ENCODE measurements at regions not wholly inside any gene's neighbourhood (a gene's known extent, or its start where the extent isn't known, plus 50 kb on each side); places are given as distances from the start of the nearest gene placed in this dataset.

GRCh38 chr16:86763819-86764218 is 185.5 kb downstream of the FOXL1 start:
- H3K36me3 ChIP-seq (ENCODE audit: control insufficient read depth, insufficient read depth, low read length): no peaks in the 10 kb centered on the region
- no peak overlapping the region for H3K9ac ChIP-seq (ENCODE audit: insufficient read depth, low read length)
- no peak for DNase-seq (ENCODE audit: low read depth in 2 of 2)
- no peak overlapping the region for H3K4me3 ChIP-seq (replicated peaks in 1 of 4; ENCODE audit: control extremely low read depth in 1 of 4, insufficient read depth in 1 of 4, low read depth in 3 of 4, low read length in 4 of 4)
- H4K20me1 ChIP-seq (ENCODE audit: control insufficient read depth, extremely low read depth, insufficient read depth, low read length): no peaks in the 10 kb centered on the region
- H2AFZ ChIP-seq (ENCODE audit: low read length): no peak overlapping the region
- peaks cover 8% of the 10 kb centered on the region for H3K4me1 ChIP-seq (ENCODE audit: control insufficient read depth, extremely low read depth, insufficient read depth, low read length)
- H3K27me3 ChIP-seq (ENCODE audit: control insufficient read depth, insufficient read depth, low read length): peaks cover 8% of the 10 kb centered on the region
- H3K9me3 ChIP-seq (ENCODE audit: control insufficient read depth, insufficient read depth, low read depth, low read length): no peaks in the 10 kb centered on the region
- no peak overlapping the region for H3K4me2 ChIP-seq (ENCODE audit: extremely low read depth, insufficient read depth, low read length)
- H3K79me2 ChIP-seq (ENCODE audit: control insufficient read depth, insufficient read depth, low read length): no peaks in the 10 kb centered on the region
- TF ChIP-seq EZH2 (IDR thresholded peaks at IDR 0.05; ENCODE audit: low read length, missing control alignments): no peak
- no peak for TF ChIP-seq CTCF (conservative IDR thresholded peaks at IDR 0.05 in 1 of 2, IDR thresholded peaks at IDR 0.05 in 1 of 2; ENCODE audit: low read depth in 1 of 2, low read length in 2 of 2)
- no peak overlapping the region for H3K27ac ChIP-seq (ENCODE audit: insufficient read depth, low read length)

GRCh38 chr16:86764551-86764950 is 186.2 kb downstream of the FOXL1 start:
- Histone ChIP-seq H3K36me3 (ENCODE audit: control insufficient read depth, insufficient read depth, low read length) (no peaks in the 10 kb centered on the region), H3K9me3 (ENCODE audit: control insufficient read depth, insufficient read depth, low read depth, low read length) (no peaks in the 10 kb centered on the region), H4K20me1 (ENCODE audit: control insufficient read depth, extremely low read depth, insufficient read depth, low read length) (no peaks in the 10 kb centered on the region), H3K27ac (ENCODE audit: insufficient read depth, low read length) (no peak overlapping the region), H3K79me2 (ENCODE audit: control insufficient read depth, insufficient read depth, low read length) (no peaks in the 10 kb centered on the region), H3K4me2 (ENCODE audit: extremely low read depth, insufficient read depth, low read length) (no peak overlapping the region), H3K4me1 (ENCODE audit: control insufficient read depth, extremely low read depth, insufficient read depth, low read length) (peaks cover 8% of the 10 kb centered on the region), H3K27me3 (ENCODE audit: control insufficient read depth, insufficient read depth, low read length) (peaks cover 8% of the 10 kb centered on the region), H3K9ac (ENCODE audit: insufficient read depth, low read length) (no peak overlapping the region), H3K4me3 (replicated peaks in 1 of 4; ENCODE audit: control extremely low read depth in 1 of 4, insufficient read depth in 1 of 4, low read depth in 3 of 4, low read length in 4 of 4) (no peak overlapping the region), H2AFZ (ENCODE audit: low read length) (no peak overlapping the region)
- TF ChIP-seq CTCF (conservative IDR thresholded peaks at IDR 0.05 in 1 of 2, IDR thresholded peaks at IDR 0.05 in 1 of 2; ENCODE audit: low read depth in 1 of 2, low read length in 2 of 2) (no peak), EZH2 (IDR thresholded peaks at IDR 0.05; ENCODE audit: low read length, missing control alignments) (no peak)
- no peak for DNase-seq (ENCODE audit: low read depth in 2 of 2)

GRCh38 chr16:86765389-86766026 is 187.2 kb downstream of the FOXL1 start:
- peaks cover 8% of the 10 kb centered on the region for H3K4me1 ChIP-seq (ENCODE audit: control insufficient read depth, extremely low read depth, insufficient read depth, low read length)
- H4K20me1 ChIP-seq (ENCODE audit: control insufficient read depth, extremely low read depth, insufficient read depth, low read length): no peaks in the 10 kb centered on the region
- no peaks in the 10 kb centered on the region for H3K36me3 ChIP-seq (ENCODE audit: control insufficient read depth, insufficient read depth, low read length)
- H3K27ac ChIP-seq (ENCODE audit: insufficient read depth, low read length): no peak overlapping the region
- TF ChIP-seq CTCF (conservative IDR thresholded peaks at IDR 0.05 in 1 of 2, IDR thresholded peaks at IDR 0.05 in 1 of 2; ENCODE audit: low read depth in 1 of 2, low read length in 2 of 2) (no peak), EZH2 (IDR thresholded peaks at IDR 0.05; ENCODE audit: low read length, missing control alignments) (no peak)
- no peak overlapping the region for H3K4me2 ChIP-seq (ENCODE audit: extremely low read depth, insufficient read depth, low read length)
- no peak overlapping the region for H3K9ac ChIP-seq (ENCODE audit: insufficient read depth, low read length)
- DNase-seq (ENCODE audit: low read depth in 2 of 2): no peak
- H3K9me3 ChIP-seq (ENCODE audit: control insufficient read depth, insufficient read depth, low read depth, low read length): no peaks in the 10 kb centered on the region
- H3K27me3 ChIP-seq (ENCODE audit: control insufficient read depth, insufficient read depth, low read length): peaks cover 8% of the 10 kb centered on the region
- H2AFZ ChIP-seq (ENCODE audit: low read length): no peak overlapping the region
- H3K79me2 ChIP-seq (ENCODE audit: control insufficient read depth, insufficient read depth, low read length): no peaks in the 10 kb centered on the region
- H3K4me3 ChIP-seq (replicated peaks in 1 of 4; ENCODE audit: control extremely low read depth in 1 of 4, insufficient read depth in 1 of 4, low read depth in 3 of 4, low read length in 4 of 4): no peak overlapping the region
